H9 (cell line): ENCODE measurements at regions not wholly inside any gene's neighbourhood (a gene's known extent, or its start where the extent isn't known, plus 50 kb on each side); places are given as distances from the start of the nearest gene placed in this dataset.
A peak's percentile ranks its signal among the peaks of the same experiment; 100 is the strongest.

Source experiments
- DNase-seq: peaks from one replicate; pipeline ENCODE4 v3.0.0-alpha.2; 2017
- H2AFZ ChIP-seq: one replicate; pipeline ENCODE4 v1.6.1; 2013; ENCODE audit warnings: mild to moderate bottlenecking, low read length, control low read depth, moderate library complexity
- H2AK5ac ChIP-seq: 2 replicates; pipeline ENCODE4 v1.6.1; 2013; ENCODE audit warnings: low read length, control low read depth, mixed read lengths; ENCODE audit not compliant: insufficient read length
- H2BK120ac ChIP-seq: one replicate; pipeline ENCODE4 v1.6.1; 2013; ENCODE audit warnings: low read depth, mild to moderate bottlenecking, low read length, control low read depth, inconsistent platforms; ENCODE audit not compliant: poor library complexity, severe bottlenecking
- H2BK12ac ChIP-seq: 2 replicates; pipeline ENCODE4 v1.6.1; 2013; ENCODE audit warnings: low read length, control low read depth, mixed read lengths, low read depth; ENCODE audit not compliant: insufficient read length
- H2BK15ac ChIP-seq: 2 replicates; pipeline ENCODE4 v1.6.1; 2013; ENCODE audit warnings: low read depth, low read length, control low read depth
- H2BK20ac ChIP-seq: one replicate; pipeline ENCODE4 v1.6.1; 2013; ENCODE audit warnings: low read depth, mild to moderate bottlenecking, low read length, control low read depth, inconsistent platforms; ENCODE audit not compliant: poor library complexity, severe bottlenecking
- H2BK5ac ChIP-seq: 2 replicates; pipeline ENCODE4 v1.6.1; 2013; ENCODE audit warnings: low read length, control low read depth, mixed read lengths; ENCODE audit not compliant: insufficient read length
- H3K14ac ChIP-seq: 2 replicates; pipeline ENCODE4 v1.6.1; 2013; ENCODE audit warnings: low read length, control low read depth; ENCODE audit not compliant: insufficient read depth
- H3K18ac ChIP-seq: 2 replicates; pipeline ENCODE4 v1.6.1; 2013; ENCODE audit warnings: low read depth, mild to moderate bottlenecking, mixed read lengths, low read length, control low read depth; ENCODE audit not compliant: insufficient read length
- H3K23ac ChIP-seq: 2 replicates; pipeline ENCODE4 v1.6.1; 2013; ENCODE audit warnings: low read length, control low read depth, mixed read lengths, low read depth; ENCODE audit not compliant: insufficient read length
- H3K23me2 ChIP-seq: 2 replicates; pipeline ENCODE4 v1.6.1; 2013; ENCODE audit warnings: low read depth, mild to moderate bottlenecking, mixed read lengths, low read length, control low read depth; ENCODE audit not compliant: insufficient read length, poor library complexity, severe bottlenecking
- H3K27ac ChIP-seq: 2 replicates; pipeline ENCODE4 v1.5.1; 2013; ENCODE audit warnings: low read length, control low read depth, mixed read lengths, low read depth; ENCODE audit not compliant: insufficient read length
- H3K27me3 ChIP-seq: 2 replicates; pipeline ENCODE4 v1.6.1; 2013; ENCODE audit warnings: low read length, control low read depth, inconsistent platforms; ENCODE audit not compliant: insufficient read depth
- H3K4ac ChIP-seq: 2 replicates; pipeline ENCODE4 v1.6.1; 2013; ENCODE audit warnings: low read depth, mild to moderate bottlenecking, control low read depth, inconsistent platforms, low read length, moderate library complexity
- H3K4me1 ChIP-seq: 2 replicates; pipeline ENCODE4 v1.6.1; 2013; ENCODE audit warnings: low read length, control low read depth, inconsistent platforms; ENCODE audit not compliant: insufficient read depth
- H3K4me2 ChIP-seq: 2 replicates; pipeline ENCODE4 v1.6.1; 2013; ENCODE audit warnings: low read length, control low read depth, mixed read lengths; ENCODE audit not compliant: insufficient read length, insufficient read depth
- H3K56ac ChIP-seq: 2 replicates; pipeline ENCODE4 v1.6.1; 2013; ENCODE audit warnings: low read depth, mild to moderate bottlenecking, mixed read lengths, low read length, control low read depth; ENCODE audit not compliant: insufficient read length
- H3K79me1 ChIP-seq: 2 replicates; pipeline ENCODE4 v1.6.1; 2013; ENCODE audit warnings: low read depth, mild to moderate bottlenecking, moderate library complexity, low read length, control low read depth, inconsistent platforms; ENCODE audit not compliant: insufficient read depth, poor library complexity, severe bottlenecking
- H3K79me2 ChIP-seq: 2 replicates; pipeline ENCODE4 v1.6.1; 2013; ENCODE audit warnings: low read length, control low read depth, inconsistent platforms; ENCODE audit not compliant: insufficient read depth
- H3K9ac ChIP-seq: 2 replicates; pipeline ENCODE4 v1.6.1; 2013; ENCODE audit warnings: low read length, control low read depth, mixed read lengths; ENCODE audit not compliant: insufficient read length; ENCODE audit errors: extremely low read depth
- H3K9me3 ChIP-seq: one replicate; pipeline ENCODE4 v1.6.1; 2013; ENCODE audit warnings: low read depth, low read length, inconsistent platforms; ENCODE audit not compliant: control insufficient read depth
- H3T11ph ChIP-seq: one replicate; pipeline ENCODE4 v1.6.1; 2013; ENCODE audit warnings: mild to moderate bottlenecking, low read length, control low read depth, inconsistent platforms
- H4K20me1 ChIP-seq: one replicate; pipeline ENCODE4 v1.6.1; 2013; ENCODE audit not compliant: control insufficient read depth, insufficient read length, insufficient read depth
- H4K5ac ChIP-seq: 2 replicates; pipeline ENCODE4 v1.6.1; 2013; ENCODE audit warnings: low read depth, mild to moderate bottlenecking, mixed read lengths, low read length, control low read depth; ENCODE audit not compliant: insufficient read length
- H4K8ac ChIP-seq: replicated peaks from 2 replicates; pipeline ENCODE4 v1.6.1; 2013; ENCODE audit warnings: low read length, control low read depth, mixed read lengths, low read depth; ENCODE audit not compliant: insufficient read length
- H4K91ac ChIP-seq: 2 replicates; pipeline ENCODE4 v1.6.1; 2013; ENCODE audit warnings: low read depth, mild to moderate bottlenecking, moderate library complexity, mixed read lengths, low read length, control low read depth; ENCODE audit not compliant: insufficient read length
- H3K27ac Mint-ChIP-seq, 3 experiments: 2 replicates in 2 of 3; 3 replicates in 1 of 3; pipeline ENCODE4 v1.8.0; 2020 to 2021; ENCODE audit warnings: mixed read lengths in 3 of 3, mild to moderate bottlenecking in 1 of 3, moderate library complexity in 1 of 3
- H3K27me3 Mint-ChIP-seq: 2 replicates; pipeline ENCODE4 v1.8.0; 2021; ENCODE audit warnings: low read depth, mild to moderate bottlenecking, moderate library complexity, mixed read lengths
- H3K36me3 Mint-ChIP-seq, 3 experiments: 2 replicates in 2 of 3; 3 replicates in 1 of 3; pipeline ENCODE4 v1.8.0; 2020 to 2021; ENCODE audit warnings: low read depth in 3 of 3, mixed read lengths in 3 of 3; ENCODE audit not compliant: insufficient read depth in 1 of 3
- H3K4me1 Mint-ChIP-seq, 2 experiments: 2 replicates each; pipeline ENCODE4 v1.8.0; 2020; ENCODE audit warnings: mixed read lengths in 2 of 2
- H3K4me3 Mint-ChIP-seq, 2 experiments: 2 replicates in 1 of 2; 3 replicates in 1 of 2; pipeline ENCODE4 v1.8.0; 2020 to 2021; ENCODE audit warnings: mild to moderate bottlenecking in 2 of 2, mixed read lengths in 2 of 2, moderate library complexity in 1 of 2
- H3K9me3 Mint-ChIP-seq, 2 experiments: 2 replicates in 1 of 2; 3 replicates in 1 of 2; pipeline ENCODE4 v1.8.0; 2020; ENCODE audit warnings: mild to moderate bottlenecking in 2 of 2, mixed read lengths in 2 of 2, moderate library complexity in 1 of 2
- CTCF ChIP-seq: fragments of 200-600 bp; sonication (generic); conservative IDR thresholded peaks from 3 replicates; pipeline ENCODE4 v1.8.0; 2021; ENCODE audit warnings: antibody characterized with exemption, mild to moderate bottlenecking
- WGBS: extraction: QIAGEN DNeasy Blood & Tissue Kit; methylation state at CpG from one replicate; pipeline ENCODE4 v1.1.7; 2013; ENCODE audit warnings: missing lambda C conversion rate, low lambda C conversion rate, mixed read lengths; ENCODE audit not compliant: insufficient read length; ENCODE audit errors: extremely low coverage; 5-methylcytosine and 5-hydroxymethylcytosine counted together

- Histone ChIP-seq H3K56ac (no peak overlapping the region), H3K79me1 (no peaks in the 10 kb centered on the region), H2BK15ac (no peak overlapping the region), H3K23me2 (no peaks in the 10 kb centered on the region), H4K20me1 (no peaks in the 10 kb centered on the region), H4K8ac (no peak overlapping the region), H3K4me1 (no peaks in the 10 kb centered on the region), H3T11ph (no peak overlapping the region), H2AK5ac (no peak overlapping the region), H4K91ac (no peak overlapping the region), H2BK120ac (no peak overlapping the region), H3K79me2 (no peaks in the 10 kb centered on the region), H4K5ac (no peak overlapping the region), H3K9me3 (no peaks in the 10 kb centered on the region), H3K4ac (no peak overlapping the region), H3K23ac (no peak overlapping the region), H3K14ac (no peak overlapping the region), H3K18ac (no peak overlapping the region), H2BK5ac (no peak overlapping the region), H3K9ac (no peak overlapping the region), H2AFZ (no peak overlapping the region), H3K4me2 (no peak overlapping the region), H3K27me3 (no peaks in the 10 kb centered on the region), H2BK12ac (no peak overlapping the region), H2BK20ac (no peak overlapping the region), H3K27ac (no peak overlapping the region)
- Mint-ChIP-seq H3K27me3 (peaks cover 10% of the 10 kb centered on the region), H3K4me3 (no peak overlapping the region), H3K9me3 (peaks cover 0 to 7% of the 10 kb centered on the region in 2 experiments; a peak in 3 of 5 replicates), H3K36me3 (no peaks in the 10 kb centered on the region), H3K4me1 (peaks cover 12 to 26% of the 10 kb centered on the region in 2 experiments), H3K27ac (no peak overlapping the region; a peak in 1 of 7 replicates)
- peak; percentile 24 for DNase-seq
- TF ChIP-seq CTCF = no peak
- WGBS = no CpG with 5 or more reads among the region's 24 CpGs
Observed at GRCh38 chr12:131456301-131457027, 254.4 kb upstream of the SFSWAP start.
